ENCODE measurements at regions not wholly inside any gene's neighbourhood (a gene's known extent, or its start where the extent isn't known, plus 50 kb on each side); places are given as distances from the start of the nearest gene placed in this dataset.

DNA sequence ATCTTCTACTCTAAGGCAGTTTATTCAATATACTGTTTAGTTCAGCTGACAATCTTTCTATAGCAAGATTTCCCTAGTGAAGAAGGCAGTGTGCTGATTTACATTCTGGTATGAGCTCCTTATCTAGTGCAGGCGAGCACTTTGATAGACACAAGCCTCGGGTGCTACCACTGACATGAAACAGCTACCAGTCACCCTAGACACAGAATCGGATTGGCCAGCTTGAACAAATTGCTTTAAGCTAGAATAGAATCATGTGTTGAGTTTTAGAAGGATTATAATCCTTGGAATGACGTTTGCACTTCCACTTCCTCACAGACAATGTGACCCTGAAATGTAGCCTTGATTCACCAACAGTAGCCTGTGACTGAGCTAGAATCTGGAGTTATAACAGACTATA, 394.0 kb downstream of the EPHA4 start:
- Histone ChIP-seq H3K9me3 (ENCODE audit: insufficient read depth, low read depth, low read length) (no peaks in the 10 kb centered on the region), H3K4me3 (ENCODE audit: low read length, poor library complexity, severe bottlenecking) (no peak overlapping the region), H3K27me3 (ENCODE audit: insufficient read depth, low read length, poor library complexity, severe bottlenecking) (no peaks in the 10 kb centered on the region), H2AFZ (ENCODE audit: low read length) (no peak overlapping the region), H3F3A (ENCODE audit: low read depth) (no peaks in the 10 kb centered on the region), H3K4me1 (ENCODE audit: insufficient read depth, low read length, poor library complexity, severe bottlenecking) (peaks cover 14% of the 10 kb centered on the region), H3K79me2 (ENCODE audit: insufficient read depth, low read length) (no peaks in the 10 kb centered on the region), H3K9ac (ENCODE audit: low read depth, low read length, poor library complexity, severe bottlenecking) (no peak overlapping the region), H3K36me3 (ENCODE audit: insufficient read depth, low read length) (no peaks in the 10 kb centered on the region), H3K4me2 (ENCODE audit: low read depth, low read length, poor library complexity, severe bottlenecking) (no peak overlapping the region), H4K20me1 (ENCODE audit: insufficient read depth, low read length, poor library complexity, severe bottlenecking) (no peaks in the 10 kb centered on the region), H3K9me2 (replicated peaks; ENCODE audit: low read depth, low read length) (no peaks in the 10 kb centered on the region)
- TF ChIP-seq CTCF (conservative IDR thresholded peaks at IDR 0.05; ENCODE audit: low read length) = no peak
- TF ChIP-seq EZH2phosphoT487 (IDR thresholded peaks at IDR 0.05; ENCODE audit: borderline replicate concordance) = no peak

DNA sequence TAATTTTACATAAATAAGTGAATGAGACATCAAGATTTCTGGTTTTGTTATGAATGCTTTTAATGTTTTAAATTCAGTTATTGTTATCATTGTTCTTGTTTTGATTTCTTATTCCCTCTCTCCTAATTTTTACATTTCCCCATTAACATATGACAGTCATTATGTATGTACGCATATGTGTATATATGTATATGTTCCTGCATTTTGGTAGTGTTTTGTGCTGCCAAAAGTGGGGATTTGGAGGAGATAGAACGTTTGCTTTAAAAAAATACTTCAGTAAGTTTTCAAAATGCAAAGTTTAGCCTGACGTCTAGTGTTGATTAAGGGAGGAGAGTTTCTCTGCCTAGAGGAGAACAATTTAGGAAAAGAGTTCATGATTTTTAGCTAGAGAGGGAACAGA, 385.2 kb downstream of the EPHA4 start:
- no peak overlapping the region for H3K4me3 ChIP-seq (ENCODE audit: low read length, poor library complexity, severe bottlenecking)
- no peak overlapping the region for H3K4me2 ChIP-seq (ENCODE audit: low read depth, low read length, poor library complexity, severe bottlenecking)
- no peak overlapping the region for H3K9ac ChIP-seq (ENCODE audit: low read depth, low read length, poor library complexity, severe bottlenecking)
- no peaks in the 10 kb centered on the region for H3K27me3 ChIP-seq (ENCODE audit: insufficient read depth, low read length, poor library complexity, severe bottlenecking)
- H3K4me1 ChIP-seq (ENCODE audit: insufficient read depth, low read length, poor library complexity, severe bottlenecking) = no peaks in the 10 kb centered on the region
- H3K9me2 ChIP-seq (replicated peaks; ENCODE audit: low read depth, low read length) = no peaks in the 10 kb centered on the region
- H3K9me3 ChIP-seq (ENCODE audit: insufficient read depth, low read depth, low read length) = no peaks in the 10 kb centered on the region
- H3K36me3 ChIP-seq (ENCODE audit: insufficient read depth, low read length) = no peaks in the 10 kb centered on the region
- H4K20me1 ChIP-seq (ENCODE audit: insufficient read depth, low read length, poor library complexity, severe bottlenecking) = no peaks in the 10 kb centered on the region
- no peaks in the 10 kb centered on the region for H3K79me2 ChIP-seq (ENCODE audit: insufficient read depth, low read length)
- H3F3A ChIP-seq (ENCODE audit: low read depth) = no peaks in the 10 kb centered on the region
- no peak overlapping the region for H2AFZ ChIP-seq (ENCODE audit: low read length)
- TF ChIP-seq EZH2phosphoT487 (IDR thresholded peaks at IDR 0.05; ENCODE audit: borderline replicate concordance) = no peak
- no peak for TF ChIP-seq CTCF (conservative IDR thresholded peaks at IDR 0.05; ENCODE audit: low read length)

- no peak for TF ChIP-seq CTCF (conservative IDR thresholded peaks at IDR 0.05; ENCODE audit: low read length)
- no peak for TF ChIP-seq EZH2phosphoT487 (IDR thresholded peaks at IDR 0.05; ENCODE audit: borderline replicate concordance)
- no peak overlapping the region for H3K4me2 ChIP-seq (ENCODE audit: low read depth, low read length, poor library complexity, severe bottlenecking)
- H3K4me3 ChIP-seq (ENCODE audit: low read length, poor library complexity, severe bottlenecking) = no peak overlapping the region
Observed at GRCh38 chr2:221189431-221190067, 382.6 kb downstream of the EPHA4 start.

More at GRCh38 chr2:221189431-221190067, 382.6 kb downstream of the EPHA4 start:
- no peaks in the 10 kb centered on the region for H3K36me3 ChIP-seq (ENCODE audit: insufficient read depth, low read length)
- H4K20me1 ChIP-seq (ENCODE audit: insufficient read depth, low read length, poor library complexity, severe bottlenecking) = no peaks in the 10 kb centered on the region
- no peaks in the 10 kb centered on the region for H3F3A ChIP-seq (ENCODE audit: low read depth)
- no peaks in the 10 kb centered on the region for H3K9me3 ChIP-seq (ENCODE audit: insufficient read depth, low read depth, low read length)
- H3K4me1 ChIP-seq (ENCODE audit: insufficient read depth, low read length, poor library complexity, severe bottlenecking) = no peaks in the 10 kb centered on the region
- no peak overlapping the region for H2AFZ ChIP-seq (ENCODE audit: low read length)
- H3K9me2 ChIP-seq (replicated peaks; ENCODE audit: low read depth, low read length) = no peaks in the 10 kb centered on the region
- no peaks in the 10 kb centered on the region for H3K79me2 ChIP-seq (ENCODE audit: insufficient read depth, low read length)
- H3K27me3 ChIP-seq (ENCODE audit: insufficient read depth, low read length, poor library complexity, severe bottlenecking) = no peaks in the 10 kb centered on the region
- no peak overlapping the region for H3K9ac ChIP-seq (ENCODE audit: low read depth, low read length, poor library complexity, severe bottlenecking)

Data from Loucy (cell line).